ENCODE measurements at regions not wholly inside any gene's neighbourhood (a gene's known extent, or its start where the extent isn't known, plus 50 kb on each side); places are given as distances from the start of the nearest gene placed in this dataset.
A peak's percentile ranks its signal among the peaks of the same experiment; 100 is the strongest.
"Not testable (repeated sequence)": the region's sequence is repeated elsewhere in the genome, so short reads cannot be mapped to it uniquely, and the experiment has no call there.

DNA sequence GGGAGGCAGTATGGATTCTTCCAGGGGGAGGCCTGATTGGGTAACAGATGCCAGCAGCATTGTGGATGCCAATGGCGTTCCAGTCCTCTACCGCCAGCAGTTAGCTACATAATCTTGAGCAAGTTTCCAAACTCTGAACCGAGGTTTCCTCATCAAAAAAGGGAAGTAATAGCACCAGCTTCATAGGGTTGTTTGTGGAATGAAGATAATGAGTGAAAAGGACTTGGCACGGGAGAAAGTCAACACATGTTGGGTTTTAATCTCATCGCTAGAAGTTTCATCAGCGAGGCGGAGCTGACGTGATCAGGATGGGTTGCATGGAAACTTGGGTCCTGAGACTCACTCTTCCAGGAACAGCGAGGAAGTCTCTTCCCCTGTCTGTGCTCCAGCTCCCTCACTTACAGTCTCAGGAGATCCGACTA, 266.7 kb downstream of the SH3BP4 start:
- no peak for DNase-seq (ENCODE audit: low spot score)

DNA sequence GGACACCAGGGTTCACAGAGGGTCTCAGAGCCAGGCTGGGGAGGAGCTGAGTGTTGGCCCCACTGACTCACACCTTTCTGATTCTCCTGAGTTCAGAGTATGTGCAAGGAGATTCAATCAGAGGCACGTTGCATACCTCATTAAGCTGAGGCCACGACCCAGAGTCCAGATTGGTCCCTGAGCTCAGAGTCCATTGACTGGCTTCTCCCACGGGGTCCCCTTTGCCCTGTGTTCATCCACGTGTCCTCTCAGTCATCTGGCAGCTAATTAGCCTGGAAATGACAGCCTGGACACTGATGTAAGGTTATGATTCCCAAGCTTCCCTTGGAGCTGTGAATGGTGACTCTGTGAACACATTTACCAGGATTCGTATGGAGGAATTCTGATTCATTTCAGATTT, 267.2 kb downstream of the SH3BP4 start:
- DNase-seq (ENCODE audit: low spot score): no peak

DNA sequence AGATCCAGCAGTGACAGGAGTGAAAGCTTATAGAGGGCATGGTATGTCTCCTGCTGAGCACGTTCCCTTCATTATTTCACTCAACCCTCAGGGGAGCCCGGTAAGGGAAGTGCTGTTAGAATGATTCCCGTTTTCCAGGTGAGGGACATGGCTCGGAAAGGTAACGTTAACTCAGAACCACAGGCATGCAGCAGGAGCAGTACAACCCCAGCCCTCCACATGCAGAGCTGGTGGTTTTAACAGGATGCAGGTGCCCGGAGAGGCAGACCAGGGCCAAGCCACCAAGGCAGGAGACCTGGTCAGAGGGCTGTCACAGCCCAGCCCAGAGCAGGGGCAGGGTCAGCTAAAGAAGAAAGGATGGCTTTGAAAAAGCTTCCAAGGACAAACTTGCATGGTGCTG, 268.5 kb downstream of the SH3BP4 start:
- no peak for DNase-seq (ENCODE audit: low spot score)

DNA sequence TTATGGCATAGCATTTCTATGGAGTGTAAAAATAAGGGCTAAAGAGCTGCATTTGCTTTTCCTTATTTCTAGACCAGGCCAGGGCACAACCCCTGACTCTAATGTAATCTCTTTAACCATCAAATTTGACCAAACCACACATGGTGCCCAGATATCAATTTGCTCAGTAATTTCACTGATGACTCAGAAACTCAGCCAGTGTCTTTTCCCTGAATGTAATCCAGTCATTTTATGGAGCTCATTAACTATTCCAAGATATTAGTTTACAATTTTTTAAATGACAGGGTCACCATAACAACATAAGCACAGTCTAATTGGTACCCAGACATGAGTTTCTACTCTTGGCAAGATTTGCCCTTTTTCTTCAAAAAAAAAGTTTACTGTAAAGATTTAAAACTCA, 270.8 kb upstream of the AGAP1 start:
- no peak for DNase-seq (ENCODE audit: low spot score)

DNA sequence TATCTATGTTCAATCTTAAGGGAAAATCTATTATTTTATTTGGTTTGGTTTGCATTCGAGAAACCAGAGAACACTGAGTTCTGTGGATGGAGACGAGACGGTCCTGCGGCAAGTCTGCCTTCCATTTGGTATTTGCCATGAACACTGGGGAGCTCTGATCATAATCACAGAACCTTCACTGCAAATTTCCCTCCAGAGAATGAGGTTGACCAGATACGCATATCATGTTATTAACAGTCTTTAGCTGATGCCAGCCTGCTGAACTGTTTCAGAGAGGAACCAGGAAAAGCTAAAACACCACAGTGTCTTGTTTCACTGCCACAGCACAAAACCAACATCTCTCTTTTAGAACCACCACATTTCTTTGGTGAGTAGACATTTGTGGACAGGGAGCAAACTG, 269.4 kb upstream of the AGAP1 start:
- DNase-seq (ENCODE audit: low spot score): no peak

DNA sequence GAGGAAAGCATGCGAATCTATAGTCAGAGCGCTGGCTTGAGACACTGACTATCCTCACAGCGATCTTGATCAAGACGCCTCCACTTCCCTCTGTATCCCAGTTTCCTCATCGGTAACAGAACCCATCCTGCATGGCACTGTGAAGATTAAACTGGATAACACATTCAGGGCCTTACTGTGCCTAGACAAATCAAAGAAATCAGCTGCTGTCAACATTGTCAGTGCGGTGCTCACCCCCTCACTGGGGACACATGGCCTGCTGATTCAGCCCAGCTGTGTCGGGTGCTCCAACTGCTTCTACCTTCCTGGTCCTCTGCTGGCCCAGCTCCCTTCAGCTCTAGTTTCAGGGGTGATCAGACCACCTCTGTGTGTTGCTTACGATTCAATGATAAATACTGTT, 268.6 kb upstream of the AGAP1 start:
- DNase-seq (ENCODE audit: low spot score): no peak

DNA sequence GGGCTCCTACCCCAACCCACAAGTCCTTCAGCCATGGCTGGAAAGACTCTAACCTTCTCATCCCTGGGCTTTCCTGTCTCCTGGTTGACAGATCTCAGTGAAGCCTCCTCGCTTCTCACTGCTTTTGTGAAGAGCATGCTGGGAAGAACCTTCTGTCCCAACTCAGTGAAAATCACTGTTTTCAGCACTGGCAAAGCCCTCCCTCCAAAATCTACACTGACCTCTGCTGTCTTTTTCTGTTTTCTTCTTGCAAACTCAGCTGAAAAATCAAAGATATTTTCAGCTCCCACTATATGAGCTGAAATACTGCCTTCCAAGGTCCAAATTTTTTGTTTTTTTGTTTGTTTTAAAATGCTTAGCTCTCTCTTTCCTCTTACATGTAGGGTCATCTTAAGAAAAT, 266.3 kb upstream of the AGAP1 start:
- no peak for DNase-seq (ENCODE audit: low spot score)

DNA sequence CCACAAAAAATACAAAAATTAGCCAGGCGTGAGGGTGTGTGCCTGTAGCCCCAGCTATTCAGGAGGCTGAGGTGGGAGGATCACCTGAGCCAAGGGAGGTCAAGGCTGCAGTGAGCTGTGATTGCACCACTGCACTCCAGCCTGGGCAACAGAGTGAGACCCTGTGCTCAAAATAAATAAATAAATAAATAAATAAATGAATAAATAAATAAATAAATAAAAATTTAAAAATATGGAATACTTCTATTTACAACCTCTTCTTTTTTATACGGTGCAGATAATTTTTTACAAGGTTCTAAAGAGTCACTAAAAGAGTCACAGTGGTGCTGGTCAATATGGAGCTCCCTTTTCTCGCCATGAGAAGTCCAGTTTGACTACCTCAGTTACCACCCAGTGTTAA, 265.4 kb upstream of the AGAP1 start:
- not testable (repeated sequence) for DNase-seq (ENCODE audit: low spot score)

DNA sequence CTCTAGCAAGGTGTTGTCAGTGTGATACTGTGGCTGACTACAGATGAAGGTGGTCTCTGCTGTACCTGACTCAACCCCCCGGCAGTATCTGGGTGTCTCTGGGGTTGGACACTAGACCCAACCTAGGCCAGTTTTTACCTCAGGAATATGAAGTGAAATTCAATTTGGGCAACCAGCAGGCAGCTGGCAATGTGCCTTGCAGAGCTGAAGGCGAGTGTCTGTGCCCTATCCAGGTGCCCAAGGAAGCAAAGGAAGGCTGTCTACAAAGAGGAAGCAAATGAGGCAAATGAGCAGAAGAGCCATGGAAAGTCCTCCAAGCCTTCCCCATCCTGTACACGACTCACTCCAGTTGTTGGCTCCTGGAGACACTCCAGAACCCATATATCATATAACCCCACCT, 264.6 kb upstream of the AGAP1 start:
- DNase-seq (ENCODE audit: low spot score): no peak

DNA sequence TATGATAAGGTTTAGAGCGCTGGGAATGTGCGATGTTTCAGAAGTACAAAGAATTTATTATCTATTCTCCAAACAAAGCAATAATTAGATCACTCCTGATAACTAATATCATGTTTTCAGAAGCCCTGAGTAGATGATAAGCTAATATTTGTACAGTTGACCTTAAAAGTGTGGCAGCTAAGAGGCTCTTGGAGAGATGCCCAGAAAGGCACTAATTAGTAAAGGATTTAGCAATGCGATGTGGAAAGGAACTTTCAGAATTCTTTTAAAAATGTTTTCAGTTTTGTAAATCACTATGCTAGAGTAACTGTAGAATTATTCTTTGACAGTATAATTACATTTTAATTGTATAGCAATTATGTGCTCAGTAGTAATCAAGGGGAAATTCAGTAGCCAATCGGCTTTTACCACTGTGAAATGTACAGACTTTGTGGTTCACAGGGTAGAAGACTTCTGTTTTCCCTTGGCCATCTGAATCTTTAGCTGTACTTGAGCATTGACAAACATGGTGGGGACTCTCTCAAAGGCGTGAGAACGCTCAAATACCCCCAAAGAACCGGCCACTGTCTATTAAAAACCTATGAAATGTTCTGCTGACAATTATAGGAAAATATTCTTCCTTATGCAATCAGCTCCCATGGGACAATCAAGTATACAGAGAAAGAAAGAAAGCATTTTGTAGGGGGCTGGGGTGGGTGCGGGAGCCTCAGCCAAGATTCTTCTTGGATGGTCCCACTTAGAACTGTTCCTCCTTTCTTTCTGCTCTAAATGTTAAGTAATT, 262.8 kb upstream of the AGAP1 start:
- no peak for DNase-seq (ENCODE audit: low spot score)

DNA sequence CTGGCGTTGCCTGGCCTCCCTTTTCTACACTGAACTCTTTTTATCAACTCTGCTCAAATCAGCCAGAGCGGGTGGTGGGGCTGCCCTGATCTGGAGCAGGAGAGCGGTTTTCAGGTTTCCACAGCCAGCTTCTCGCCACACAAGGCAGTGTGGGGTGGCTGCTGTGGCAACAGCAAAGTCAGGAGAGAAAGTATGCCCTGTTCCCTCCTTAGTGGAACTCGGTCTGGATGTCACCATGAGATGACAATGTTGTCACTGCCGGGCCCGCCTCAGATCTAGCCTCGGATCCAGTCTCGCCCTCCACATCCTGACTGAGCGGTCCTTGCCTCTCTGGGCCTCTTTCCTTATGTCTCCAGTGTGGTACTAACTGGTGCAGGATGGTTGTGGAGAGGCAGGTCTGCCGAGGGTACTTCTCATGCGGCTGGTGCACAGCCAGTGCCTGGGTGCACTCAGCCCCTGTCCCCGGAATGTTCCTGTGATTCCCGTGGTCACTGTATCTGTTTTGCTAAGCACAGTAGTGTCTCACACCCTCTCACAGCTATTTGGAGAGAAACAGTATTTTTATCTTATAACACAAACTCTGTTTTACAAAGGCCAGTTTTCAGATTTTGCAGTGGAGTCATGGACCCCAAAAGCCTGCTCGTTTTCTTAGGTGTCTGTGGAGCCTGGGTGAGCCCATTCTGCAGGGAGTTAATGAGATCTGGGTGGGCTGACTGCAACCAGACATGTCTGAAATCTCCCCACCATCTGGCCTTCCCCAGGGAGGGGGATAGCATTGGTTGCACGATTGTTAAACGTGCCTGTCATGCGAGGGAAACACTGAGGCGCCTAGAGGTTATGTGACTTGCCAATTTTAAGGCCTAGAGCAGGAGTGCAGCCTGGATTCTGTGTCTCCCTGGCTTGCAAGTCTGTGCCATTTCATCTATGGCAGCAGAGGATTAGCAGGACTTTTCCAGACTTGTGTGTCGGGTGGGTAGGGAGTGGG, 261.1 kb upstream of the AGAP1 start:
- DNase-seq (ENCODE audit: low spot score): no peak

DNA sequence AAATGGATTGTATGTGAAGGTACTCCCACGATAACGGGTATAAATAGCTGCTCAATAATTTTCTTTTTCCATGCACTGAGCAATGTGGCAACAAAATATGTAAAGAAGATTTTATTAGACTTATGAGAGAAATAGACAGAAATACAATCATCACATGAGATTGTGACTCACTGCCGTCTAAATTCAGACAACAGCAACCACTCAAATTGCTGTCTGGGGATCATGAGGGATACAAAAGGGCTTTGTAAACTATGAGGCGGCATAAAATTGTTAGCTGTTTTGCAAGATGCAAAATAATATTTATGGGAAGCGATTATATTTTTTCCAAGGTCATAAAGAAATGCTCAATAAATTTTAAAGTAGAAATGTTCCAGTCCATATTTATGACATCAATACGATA, 259.1 kb upstream of the AGAP1 start:
- DNase-seq (ENCODE audit: low spot score): no peak

DNA sequence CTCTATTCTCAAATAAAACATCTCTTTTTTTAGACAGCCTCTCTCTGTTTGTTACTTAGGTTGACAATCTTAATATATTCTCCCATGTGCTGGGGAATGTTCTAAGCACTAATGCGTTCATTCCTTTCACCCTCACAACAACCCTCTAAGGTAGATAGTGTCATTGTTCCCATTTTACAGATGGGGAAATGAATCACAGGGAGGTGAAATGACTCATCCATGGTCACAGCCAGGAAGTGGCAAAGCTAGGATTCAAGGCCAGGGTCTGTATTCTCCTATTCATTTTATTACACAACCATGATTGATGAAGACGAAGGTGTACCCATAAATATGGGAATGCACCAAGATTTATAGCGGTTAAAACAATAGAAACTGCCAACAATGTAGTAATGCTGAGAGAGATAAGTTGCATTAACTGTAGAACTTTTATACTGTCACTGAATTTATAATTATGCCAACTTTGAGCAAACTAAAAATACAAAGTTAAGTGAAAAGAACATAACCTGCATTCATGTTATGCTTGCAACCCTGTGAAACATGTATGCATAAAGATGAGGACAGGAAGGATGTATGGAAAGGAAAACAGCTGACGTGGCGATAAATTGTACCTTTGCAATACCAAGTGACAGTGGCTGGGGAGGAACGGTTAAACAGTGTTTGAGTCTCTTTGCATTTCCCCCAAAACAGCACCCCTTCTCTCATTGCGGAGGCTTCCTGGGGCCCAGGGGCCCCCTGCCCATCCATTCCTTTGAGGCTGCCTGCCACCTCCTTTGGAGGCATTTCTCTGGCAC, 257.7 kb upstream of the AGAP1 start:
- DNase-seq (ENCODE audit: low spot score): no peak

DNA sequence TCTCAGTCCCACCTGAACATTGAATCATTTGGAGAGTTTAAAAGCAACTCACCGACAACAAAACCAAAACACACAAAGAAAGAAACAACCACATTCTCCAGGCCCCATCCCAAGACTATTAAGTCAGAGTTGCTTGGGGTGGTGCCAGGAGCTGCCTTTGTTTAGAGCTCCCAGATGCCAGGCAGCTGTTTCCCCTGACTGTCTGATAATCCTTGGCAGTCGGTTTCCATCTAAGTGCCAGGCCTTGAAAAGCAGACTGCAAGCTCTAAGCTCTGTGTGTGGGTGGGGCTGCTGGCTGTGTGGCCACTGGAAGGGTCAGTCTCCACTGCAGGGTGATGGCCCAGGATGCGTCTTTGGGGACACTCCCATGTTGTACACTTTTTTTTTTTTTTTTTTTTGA, 255.3 kb upstream of the AGAP1 start:
- peak; percentile 68 for DNase-seq (ENCODE audit: low spot score)

DNA sequence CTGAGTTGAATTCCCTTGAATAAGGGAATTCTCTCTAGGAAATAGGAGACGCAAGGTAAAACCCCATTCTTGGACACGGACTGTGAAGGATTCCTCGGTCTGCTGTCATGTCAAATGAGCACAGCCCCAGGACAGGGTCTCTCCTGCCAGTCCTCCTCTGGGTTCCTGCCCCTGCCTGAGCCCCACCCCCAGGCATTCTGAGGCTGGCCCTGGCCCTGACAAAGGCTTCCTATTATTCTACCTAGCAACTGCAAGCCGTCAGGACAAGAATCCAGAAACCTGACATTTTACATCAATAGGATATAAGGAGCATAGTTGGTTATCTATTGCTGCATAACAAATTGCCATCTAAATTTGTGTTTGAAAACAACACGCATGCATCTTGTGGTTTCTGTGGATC, 253.3 kb upstream of the AGAP1 start:
- no peak for DNase-seq (ENCODE audit: low spot score)

DNA sequence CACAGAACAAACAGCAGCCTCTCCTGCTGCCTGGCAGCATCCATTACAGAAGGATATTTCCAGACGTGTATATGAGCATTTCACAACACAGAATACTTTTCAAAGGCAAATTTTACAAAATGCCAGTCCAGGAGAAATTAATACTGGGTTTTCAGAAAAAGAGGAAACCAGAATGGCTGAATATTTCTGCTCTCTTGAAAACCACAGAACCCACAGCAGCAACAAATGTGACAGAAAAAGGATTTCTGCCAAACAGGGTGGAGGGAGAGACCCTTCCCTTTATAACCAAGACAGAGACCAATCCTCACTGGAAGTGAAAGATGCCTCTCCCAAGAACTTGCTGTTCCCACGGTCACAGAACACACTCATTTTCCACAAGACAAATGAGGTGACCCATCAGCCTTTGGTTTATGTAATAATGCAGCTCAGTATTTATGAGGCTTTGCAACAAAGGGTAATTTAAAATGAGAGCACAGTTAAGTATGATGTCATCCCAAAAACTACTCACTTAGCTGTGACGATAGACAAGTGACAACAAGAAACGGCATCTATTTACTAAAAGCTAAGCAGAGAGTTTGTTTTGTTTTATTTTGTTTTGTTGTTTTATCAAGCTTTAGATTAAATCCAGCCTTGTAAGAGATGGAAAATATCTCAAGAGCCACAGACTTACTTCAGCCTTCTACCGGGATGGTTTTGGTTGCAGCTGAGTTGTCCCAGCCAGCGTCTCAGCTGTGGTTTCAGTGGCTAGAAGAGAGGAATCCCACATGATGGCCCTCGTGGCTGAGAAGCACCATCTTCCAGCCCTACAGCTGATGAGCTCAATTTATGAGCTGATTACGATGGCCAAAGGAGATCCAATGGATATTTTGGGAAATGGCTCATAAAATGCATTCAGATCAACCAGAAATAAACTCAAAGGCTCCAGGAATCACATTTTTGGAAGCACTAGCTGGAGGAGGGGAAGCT, 249.3 kb upstream of the AGAP1 start:
- no peak for DNase-seq (ENCODE audit: low spot score)

DNA sequence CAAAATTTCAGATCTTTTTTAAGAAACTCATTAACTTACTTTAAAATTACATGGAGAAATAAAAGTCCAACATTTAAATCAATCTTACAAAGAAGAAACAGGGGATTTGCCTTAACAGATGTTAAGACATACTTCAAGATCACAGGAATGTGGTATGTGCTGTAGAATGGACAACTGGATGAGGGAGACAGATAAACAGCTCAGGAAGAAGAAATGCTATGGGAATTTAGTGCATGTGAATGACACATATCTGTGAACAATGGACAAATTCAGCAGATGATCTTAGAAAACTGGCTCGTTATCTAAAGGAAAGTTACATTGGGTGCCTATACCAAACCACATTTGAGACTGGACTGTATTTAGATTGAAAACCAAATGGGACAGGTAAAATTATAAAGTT, 246.8 kb upstream of the AGAP1 start:
- DNase-seq (ENCODE audit: low spot score): no peak

DNA sequence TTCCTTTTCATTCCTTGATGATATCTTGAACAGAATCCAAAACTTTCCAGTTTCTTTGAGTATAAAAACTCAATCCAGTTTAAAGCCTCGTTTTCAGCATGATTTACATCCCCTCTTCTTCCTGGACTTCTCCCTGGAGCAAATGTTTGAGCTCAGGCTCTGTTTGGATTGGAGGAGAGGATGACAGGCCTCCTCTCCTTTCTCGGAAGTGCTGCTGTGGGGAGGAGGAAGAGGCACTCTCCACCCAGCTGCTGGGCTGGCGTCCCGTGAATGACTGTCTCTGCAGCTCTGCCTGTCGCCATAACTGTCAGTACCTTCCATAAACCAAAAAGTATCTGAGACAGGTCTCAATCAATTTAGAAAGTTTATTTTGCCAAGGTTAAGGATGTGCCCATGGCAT, 238.2 kb upstream of the AGAP1 start:
- no peak for DNase-seq (ENCODE audit: low spot score)

DNA sequence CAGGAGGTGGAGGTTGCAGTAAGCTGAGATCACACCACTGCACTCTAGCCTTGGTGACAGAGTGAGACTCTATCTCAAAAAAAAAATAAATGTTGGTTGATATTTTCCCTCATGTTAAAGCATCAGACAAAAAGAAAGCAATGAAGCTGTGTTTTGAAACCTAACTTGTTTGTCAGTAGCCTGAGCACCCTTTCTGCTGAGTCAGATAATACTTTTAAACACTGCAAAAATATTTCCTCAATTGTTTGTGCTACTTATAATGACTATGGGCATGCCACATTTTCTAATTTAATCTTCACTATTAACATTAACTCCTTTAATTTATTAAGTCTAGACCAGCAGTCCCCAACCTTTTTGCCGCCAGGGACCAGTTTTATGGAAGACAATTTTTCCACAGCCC, 236.3 kb upstream of the AGAP1 start:
- no peak for DNase-seq (ENCODE audit: low spot score)

DNA sequence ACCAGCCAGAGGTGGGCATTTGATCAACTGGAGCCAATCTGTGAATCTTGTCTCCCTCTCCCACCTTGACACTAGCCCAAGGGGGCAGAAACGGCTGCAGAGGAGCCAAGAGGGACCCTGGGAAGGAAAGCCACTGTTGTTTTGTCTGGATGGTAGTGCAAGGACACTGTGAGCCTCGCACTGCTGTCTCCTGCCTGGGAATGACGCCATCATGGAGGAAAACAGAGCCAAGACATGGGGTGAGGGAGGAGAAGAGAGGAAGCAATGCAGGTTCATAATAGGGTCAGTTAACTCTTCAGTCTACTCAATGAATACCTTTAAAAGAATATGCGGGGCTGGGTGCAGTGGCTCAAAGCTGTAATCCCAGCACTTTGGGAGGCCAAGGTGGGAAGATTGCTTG, 231.1 kb upstream of the AGAP1 start:
- DNase-seq (ENCODE audit: low spot score): no peak

Measured in mucosa of gallbladder (tissue), 1 donor.